Mesendoderm (in vitro differentiated cells): ENCODE measurements at regions not wholly inside any gene's neighbourhood (a gene's known extent, or its start where the extent isn't known, plus 50 kb on each side); places are given as distances from the start of the nearest gene placed in this dataset.
A peak's percentile ranks its signal among the peaks of the same experiment; 100 is the strongest.

ENCODE experiments used
- DNase-seq: peaks from one replicate; pipeline ENCODE4 v3.0.0; 2013
- H2AK5ac ChIP-seq: 2 replicates; pipeline ENCODE4 v1.6.1; 2013; ENCODE audit warnings: low read length, inconsistent platforms
- H2BK120ac ChIP-seq: 2 replicates; pipeline ENCODE4 v1.6.1; 2013; ENCODE audit warnings: low read depth, mild to moderate bottlenecking, low read length, moderate library complexity, mixed read lengths
- H2BK15ac ChIP-seq: replicated peaks from 2 replicates; pipeline ENCODE4 v1.6.1; 2013; ENCODE audit warnings: low read depth, mild to moderate bottlenecking, moderate library complexity
- H2BK5ac ChIP-seq: 2 replicates; pipeline ENCODE4 v1.6.1; 2013; ENCODE audit warnings: low read length, inconsistent platforms
- H3K18ac ChIP-seq: 2 replicates; pipeline ENCODE4 v1.6.1; 2013; ENCODE audit warnings: mild to moderate bottlenecking, low read length, mixed read lengths
- H3K23ac ChIP-seq: one replicate; pipeline ENCODE4 v1.6.1; 2013; ENCODE audit warnings: low read length
- H3K27ac ChIP-seq: 2 replicates; pipeline ENCODE4 v1.5.1; 2013; ENCODE audit warnings: low read depth, mild to moderate bottlenecking, inconsistent platforms, low read length, moderate library complexity
- H3K27me3 ChIP-seq: 2 replicates; pipeline ENCODE4 v1.6.1; 2013; ENCODE audit warnings: low read length, control low read depth, mild to moderate bottlenecking, inconsistent platforms; ENCODE audit not compliant: insufficient read depth, poor library complexity
- H3K36me3 ChIP-seq: 2 replicates; pipeline ENCODE4 v1.6.1; 2013; ENCODE audit warnings: low read length, inconsistent platforms; ENCODE audit not compliant: control insufficient read depth, insufficient read depth
- H3K4ac ChIP-seq: one replicate; pipeline ENCODE4 v1.6.1; 2013; ENCODE audit warnings: low read depth, mild to moderate bottlenecking, low read length, moderate library complexity
- H3K4me1 ChIP-seq: 2 replicates; pipeline ENCODE4 v1.6.1; 2013; ENCODE audit warnings: low read depth, low read length, inconsistent platforms; ENCODE audit not compliant: control insufficient read depth
- H3K4me2 ChIP-seq: 2 replicates; pipeline ENCODE4 v1.6.1; 2013; ENCODE audit warnings: low read length
- H3K4me3 ChIP-seq: 2 replicates; pipeline ENCODE4 v1.5.1; 2013; ENCODE audit warnings: mild to moderate bottlenecking, low read length
- H3K56ac ChIP-seq: one replicate; pipeline ENCODE4 v1.6.1; 2013; ENCODE audit warnings: low read length
- H3K79me1 ChIP-seq: 2 replicates; pipeline ENCODE4 v1.6.1; 2013; ENCODE audit warnings: low read length, inconsistent platforms
- H3K79me2 ChIP-seq: 2 replicates; pipeline ENCODE4 v1.6.1; 2013; ENCODE audit warnings: mild to moderate bottlenecking, low read length; ENCODE audit not compliant: control insufficient read depth, insufficient read depth
- H3K9ac ChIP-seq: 2 replicates; pipeline ENCODE4 v1.6.1; 2013; ENCODE audit warnings: low read length, inconsistent platforms
- H4K5ac ChIP-seq: one replicate; pipeline ENCODE4 v1.6.1; 2013; ENCODE audit warnings: low read length
- H4K8ac ChIP-seq: one replicate; pipeline ENCODE4 v1.6.1; 2013; ENCODE audit warnings: low read depth, mild to moderate bottlenecking, control low read depth, low read length, moderate library complexity
- WGBS: extraction: QIAGEN DNeasy Blood & Tissue Kit; methylation state at CpG from one replicate; pipeline ENCODE4 v1.1.7; 2013; ENCODE audit warnings: low lambda C conversion rate, missing lambda C conversion rate; ENCODE audit not compliant: insufficient coverage; ENCODE audit errors: extremely low coverage; 5-methylcytosine and 5-hydroxymethylcytosine counted together

GRCh38 chr20:12762725-12763124, 246.0 kb upstream of the SPTLC3 start:
- no peaks in the 10 kb centered on the region for H3K27me3 ChIP-seq
- no peak overlapping the region for H3K9ac ChIP-seq
- no peak overlapping the region for H4K8ac ChIP-seq
- H4K5ac ChIP-seq, result no peak overlapping the region
- no CpG with 5 or more reads among the region's 7 CpGs for WGBS
- H2BK15ac ChIP-seq, result no peak overlapping the region
- H3K23ac ChIP-seq, result no peak overlapping the region
- H3K4ac ChIP-seq, result peak overlapping the region; percentile 5
- no peaks in the 10 kb centered on the region for H3K79me2 ChIP-seq
- peak; percentile 41 for DNase-seq
- H2BK120ac ChIP-seq, result no peak overlapping the region
- H2BK5ac ChIP-seq, result no peak overlapping the region
- H3K27ac ChIP-seq, result no peak overlapping the region
- H3K18ac ChIP-seq, result peak overlapping the region; percentile 20
- H3K56ac ChIP-seq, result peak overlapping the region; percentile 1
- H2AK5ac ChIP-seq, result no peak overlapping the region
- no peaks in the 10 kb centered on the region for H3K79me1 ChIP-seq
- no peak overlapping the region for H3K4me3 ChIP-seq
- no peaks in the 10 kb centered on the region for H3K36me3 ChIP-seq
- H3K4me1 ChIP-seq, result peaks cover 3% of the 10 kb centered on the region
- H3K4me2 ChIP-seq, result no peak overlapping the region

DNA sequence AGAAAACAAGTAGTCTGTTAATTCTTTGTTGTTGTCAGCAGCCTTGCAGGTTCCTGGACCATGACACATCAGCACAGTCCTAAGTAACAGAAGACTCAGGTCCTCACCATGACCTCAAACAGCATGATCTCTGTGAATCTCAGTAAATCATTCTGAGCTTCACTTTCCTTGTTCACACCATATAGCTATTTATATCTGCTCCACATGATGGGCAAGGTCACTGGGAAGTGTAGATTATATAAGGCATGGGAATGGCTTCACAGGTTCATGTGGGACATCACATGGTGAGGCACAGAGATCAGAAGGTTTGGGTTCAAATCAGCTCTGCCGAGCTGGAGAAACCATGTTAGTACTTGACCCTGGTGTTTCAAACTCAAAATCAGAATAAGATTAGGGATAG, 245.4 kb upstream of the SPTLC3 start:
- H2BK120ac ChIP-seq, result no peak overlapping the region
- H3K4me2 ChIP-seq, result no peak overlapping the region
- H3K27ac ChIP-seq, result no peak overlapping the region
- no peak overlapping the region for H3K9ac ChIP-seq
- H3K4me3 ChIP-seq, result no peak overlapping the region
- H3K4me1 ChIP-seq, result peaks cover 3% of the 10 kb centered on the region
- no peak overlapping the region for H2BK15ac ChIP-seq
- H3K18ac ChIP-seq, result peak overlapping the region; percentile 20
- no peak overlapping the region for H4K8ac ChIP-seq
- no peaks in the 10 kb centered on the region for H3K79me2 ChIP-seq
- peak overlapping the region; percentile 5 for H3K4ac ChIP-seq
- H3K79me1 ChIP-seq, result no peaks in the 10 kb centered on the region
- no peak overlapping the region for H2BK5ac ChIP-seq
- no peak overlapping the region for H3K56ac ChIP-seq
- no peak overlapping the region for H4K5ac ChIP-seq
- no CpG with 5 or more reads among the region's 1 CpG for WGBS
- no peak overlapping the region for H2AK5ac ChIP-seq
- H3K23ac ChIP-seq, result no peak overlapping the region
- no peak for DNase-seq
- no peaks in the 10 kb centered on the region for H3K36me3 ChIP-seq
- no peaks in the 10 kb centered on the region for H3K27me3 ChIP-seq

DNA sequence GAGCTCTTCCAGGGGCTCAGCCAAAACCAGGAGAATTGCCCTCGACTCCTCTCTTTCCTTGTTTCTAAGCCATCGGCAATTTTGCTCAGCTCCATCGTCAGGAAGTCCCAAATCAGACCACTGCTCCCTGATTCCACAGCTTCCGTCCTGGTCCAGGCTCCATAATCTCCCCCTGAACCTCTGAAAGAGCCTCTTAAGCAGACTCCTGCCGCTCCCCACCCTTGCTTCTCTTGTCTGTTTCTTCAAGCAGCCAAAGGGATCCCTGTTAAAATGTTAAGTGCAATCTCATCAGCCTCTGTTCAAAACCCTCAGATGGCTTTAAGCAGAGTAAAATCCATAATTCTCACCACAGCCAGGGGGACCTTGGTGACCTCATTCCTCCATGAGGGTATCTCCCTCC, 244.7 kb upstream of the SPTLC3 start:
- Histone ChIP-seq H3K79me1 (no peaks in the 10 kb centered on the region), H3K36me3 (no peaks in the 10 kb centered on the region), H3K4me2 (no peak overlapping the region), H2BK5ac (no peak overlapping the region), H3K27ac (no peak overlapping the region), H3K23ac (no peak overlapping the region), H3K4ac (no peak overlapping the region), H3K79me2 (no peaks in the 10 kb centered on the region), H3K4me1 (peaks cover 3% of the 10 kb centered on the region), H2BK120ac (no peak overlapping the region), H2AK5ac (no peak overlapping the region), H4K8ac (no peak overlapping the region), H3K9ac (no peak overlapping the region), H3K18ac (no peak overlapping the region), H4K5ac (no peak overlapping the region), H3K27me3 (no peaks in the 10 kb centered on the region), H2BK15ac (no peak overlapping the region), H3K4me3 (no peak overlapping the region), H3K56ac (no peak overlapping the region)
- DNase-seq, result no peak
- no CpG with 5 or more reads among the region's 5 CpGs for WGBS

GRCh38 chr20:12764851-12765250, 243.9 kb upstream of the SPTLC3 start:
- Histone ChIP-seq H3K4me1 (peaks cover 3% of the 10 kb centered on the region), H3K79me1 (no peaks in the 10 kb centered on the region), H3K27ac (no peak overlapping the region), H3K23ac (no peak overlapping the region), H3K4me3 (no peak overlapping the region), H4K5ac (no peak overlapping the region), H4K8ac (no peak overlapping the region), H3K9ac (no peak overlapping the region), H3K27me3 (no peaks in the 10 kb centered on the region), H3K79me2 (no peaks in the 10 kb centered on the region), H2BK120ac (no peak overlapping the region), H3K56ac (no peak overlapping the region), H2AK5ac (no peak overlapping the region), H3K4me2 (no peak overlapping the region), H2BK15ac (peak overlapping the region; percentile 77), H2BK5ac (no peak overlapping the region), H3K4ac (no peak overlapping the region), H3K18ac (no peak overlapping the region), H3K36me3 (no peaks in the 10 kb centered on the region)
- WGBS, result no CpG with 5 or more reads among the region's 1 CpG
- no peak for DNase-seq

DNA sequence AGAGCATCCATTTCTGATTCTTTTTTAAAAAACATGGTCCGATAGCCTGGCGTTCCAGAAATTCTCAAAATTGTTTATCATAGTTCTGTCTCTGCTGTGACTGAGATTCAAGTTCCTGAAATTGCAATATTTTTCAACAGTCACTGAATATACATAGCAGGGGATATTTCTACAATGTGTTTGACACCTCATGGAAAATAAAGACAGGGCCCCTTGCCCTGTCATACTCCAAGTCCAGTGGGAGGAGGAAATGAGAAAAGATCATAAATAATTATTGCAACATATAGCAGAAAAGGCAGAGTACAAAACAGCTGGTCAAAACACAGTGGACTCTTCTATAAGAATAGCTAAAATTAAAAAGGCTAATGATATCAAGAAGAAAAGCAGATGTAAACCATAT, 234.8 kb upstream of the SPTLC3 start:
- Histone ChIP-seq H3K79me1 (no peaks in the 10 kb centered on the region), H2BK5ac (no peak overlapping the region), H4K8ac (no peak overlapping the region), H4K5ac (no peak overlapping the region), H3K4me1 (no peaks in the 10 kb centered on the region), H3K4ac (no peak overlapping the region), H3K4me2 (no peak overlapping the region), H2AK5ac (no peak overlapping the region), H3K36me3 (no peaks in the 10 kb centered on the region), H3K9ac (no peak overlapping the region), H3K4me3 (no peak overlapping the region), H3K18ac (no peak overlapping the region), H3K27me3 (no peaks in the 10 kb centered on the region), H3K27ac (no peak overlapping the region), H3K79me2 (no peaks in the 10 kb centered on the region), H2BK120ac (no peak overlapping the region), H3K23ac (no peak overlapping the region), H3K56ac (no peak overlapping the region), H2BK15ac (no peak overlapping the region)
- no peak for DNase-seq
- no CpG with 5 or more reads among the region's 2 CpGs for WGBS

DNA sequence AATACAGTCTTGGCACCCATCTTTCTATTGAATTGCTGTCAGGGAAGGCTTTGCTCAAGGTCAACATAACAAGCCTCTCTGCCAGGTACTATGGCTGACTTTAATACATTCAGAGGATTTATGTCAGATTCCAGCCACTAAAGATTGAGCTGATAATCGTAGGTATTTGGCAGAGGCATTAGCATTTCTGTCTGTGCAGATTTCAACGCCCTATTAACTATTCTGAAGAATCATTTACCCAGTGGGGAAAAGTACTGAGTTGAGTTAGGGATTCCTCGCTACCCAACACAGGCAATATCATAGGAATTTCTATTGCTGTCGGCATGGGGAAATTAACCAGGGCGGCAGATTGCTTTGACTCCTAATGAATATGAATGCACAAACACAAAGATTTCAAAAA, 233.7 kb upstream of the SPTLC3 start:
- H3K27ac ChIP-seq, result no peak overlapping the region

More for the DNA sequence above, 233.7 kb upstream of the SPTLC3 start:
- Histone ChIP-seq H2AK5ac (no peak overlapping the region), H4K5ac (no peak overlapping the region), H3K36me3 (no peaks in the 10 kb centered on the region), H3K4me3 (no peak overlapping the region), H3K56ac (no peak overlapping the region), H2BK5ac (no peak overlapping the region), H3K27me3 (no peaks in the 10 kb centered on the region), H3K23ac (no peak overlapping the region), H2BK15ac (no peak overlapping the region), H3K79me2 (no peaks in the 10 kb centered on the region), H3K4ac (no peak overlapping the region), H4K8ac (no peak overlapping the region), H3K4me1 (no peaks in the 10 kb centered on the region), H2BK120ac (no peak overlapping the region), H3K18ac (no peak overlapping the region), H3K4me2 (no peak overlapping the region), H3K79me1 (no peaks in the 10 kb centered on the region), H3K9ac (no peak overlapping the region)
- WGBS, result no CpG with 5 or more reads among the region's 5 CpGs
- DNase-seq, result peak; percentile 31
